ENCODE measurements at regions not wholly inside any gene's neighbourhood (a gene's known extent, or its start where the extent isn't known, plus 50 kb on each side); places are given as distances from the start of the nearest gene placed in this dataset.
A peak's percentile ranks its signal among the peaks of the same experiment; 100 is the strongest.

DNA sequence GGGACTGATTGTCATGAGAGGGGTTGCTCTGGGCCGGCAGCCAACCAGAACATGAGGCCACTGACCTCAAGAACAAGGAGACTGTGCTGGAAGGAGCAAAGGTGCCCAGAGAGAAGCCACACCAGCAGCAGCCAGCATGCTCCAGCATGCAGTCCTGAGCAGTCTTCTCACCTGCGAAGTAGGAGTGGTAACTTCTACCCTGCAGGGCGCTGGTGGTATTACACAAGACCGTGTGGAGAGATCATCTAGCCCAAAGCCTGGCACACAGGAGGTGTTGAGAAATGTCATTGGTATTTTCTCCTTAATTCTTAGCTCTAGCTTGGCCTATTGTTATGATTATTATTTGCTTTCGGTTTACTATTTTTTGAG lies 132.7 kb downstream of the TSN start:
- Histone ChIP-seq H3K4me1 (ENCODE audit: control insufficient read depth in 2 of 2, insufficient read depth in 2 of 2, low read length in 2 of 2) (no peaks in the 10 kb centered on the region), H3K9me3 (ENCODE audit: control insufficient read depth in 2 of 2, low read length in 2 of 2) (no peaks in the 10 kb centered on the region), H3K27me3 (ENCODE audit: control insufficient read depth in 2 of 2, insufficient read depth in 2 of 2, low read length in 2 of 2) (no peaks in the 10 kb centered on the region), H3K4me3 (ENCODE audit: low read length in 2 of 2) (no peak overlapping the region), H3K27ac (ENCODE audit: low read depth in 2 of 2, low read length in 2 of 2) (no peak overlapping the region), H3K9ac (ENCODE audit: low read depth in 1 of 2, low read length in 2 of 2) (no peak overlapping the region), H3K36me3 (ENCODE audit: control insufficient read depth in 2 of 2, insufficient read depth in 2 of 2, low read length in 2 of 2) (no peaks in the 10 kb centered on the region)

DNA sequence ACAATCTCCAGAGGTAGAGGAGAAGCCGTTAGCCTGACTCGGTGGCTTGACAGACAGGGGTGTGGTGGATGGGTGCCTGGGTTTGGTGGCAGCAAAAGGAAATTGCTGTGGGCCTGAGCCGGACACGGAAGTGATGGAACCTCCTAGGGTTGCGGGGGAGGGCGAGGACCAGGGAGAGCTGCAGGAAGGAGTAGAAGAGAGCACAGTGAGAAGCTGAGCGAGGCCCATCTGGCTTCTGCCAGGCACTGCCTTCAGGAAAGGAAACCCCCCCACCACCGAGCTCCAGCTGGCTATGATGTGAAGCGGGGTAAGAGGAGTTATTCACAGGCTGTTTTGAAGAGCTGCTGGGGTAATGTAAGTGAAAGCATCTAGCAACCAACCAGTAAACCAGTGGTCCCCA lies 134.6 kb downstream of the TSN start:
- Histone ChIP-seq H3K27ac (ENCODE audit: low read depth in 2 of 2, low read length in 2 of 2) (no peak overlapping the region), H3K36me3 (ENCODE audit: control insufficient read depth in 2 of 2, insufficient read depth in 2 of 2, low read length in 2 of 2) (no peaks in the 10 kb centered on the region), H3K9me3 (ENCODE audit: control insufficient read depth in 2 of 2, low read length in 2 of 2) (no peaks in the 10 kb centered on the region), H3K4me1 (ENCODE audit: control insufficient read depth in 2 of 2, insufficient read depth in 2 of 2, low read length in 2 of 2) (no peaks in the 10 kb centered on the region), H3K27me3 (ENCODE audit: control insufficient read depth in 2 of 2, insufficient read depth in 2 of 2, low read length in 2 of 2) (no peaks in the 10 kb centered on the region), H3K9ac (ENCODE audit: low read depth in 1 of 2, low read length in 2 of 2) (no peak overlapping the region), H3K4me3 (ENCODE audit: low read length in 2 of 2) (no peak overlapping the region)

DNA sequence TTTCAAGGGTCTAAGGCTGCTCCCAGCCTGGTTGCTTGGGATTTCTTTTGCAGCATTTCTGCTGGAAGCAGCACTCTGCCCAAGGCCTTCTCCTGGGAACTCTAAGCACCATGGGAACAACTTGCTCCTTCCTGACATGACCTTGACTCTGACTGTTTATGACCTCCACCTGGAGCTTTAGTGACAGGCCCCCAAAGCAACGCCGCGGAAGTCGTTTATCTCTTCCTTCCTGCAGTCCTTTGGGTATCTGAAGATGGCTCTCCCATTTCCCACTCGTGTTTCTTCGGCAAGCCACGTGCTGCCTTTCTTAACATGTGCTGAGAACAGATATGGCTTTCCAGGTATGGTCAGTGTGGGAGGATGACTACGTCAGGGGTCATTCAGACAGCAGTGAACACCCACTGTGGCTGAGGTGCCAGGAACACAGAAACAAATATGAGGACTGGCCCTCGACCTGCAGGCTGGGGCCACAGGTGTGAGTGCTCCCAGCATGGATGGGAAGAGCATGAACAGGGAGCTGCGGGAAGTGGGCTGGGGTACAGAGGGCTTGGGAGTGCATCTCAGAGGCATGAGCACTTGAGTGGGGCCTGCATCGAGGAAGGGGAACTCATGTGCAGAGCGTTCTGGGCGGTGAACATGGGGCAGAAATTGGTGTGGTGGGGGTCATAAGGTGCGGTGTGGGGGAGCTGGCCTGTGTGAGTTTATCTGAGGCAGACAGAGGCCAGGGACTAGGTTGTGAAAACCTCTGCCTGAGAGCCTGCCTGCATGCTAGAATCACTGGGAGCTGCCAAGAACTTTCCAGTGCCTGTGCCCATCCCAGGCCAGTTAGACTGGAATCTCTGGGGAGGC lies 140.5 kb downstream of the TSN start:
- Histone ChIP-seq H3K9ac (ENCODE audit: low read depth in 1 of 2, low read length in 2 of 2) (no peak overlapping the region), H3K27ac (ENCODE audit: low read depth in 2 of 2, low read length in 2 of 2) (no peak overlapping the region), H3K36me3 (ENCODE audit: control insufficient read depth in 2 of 2, insufficient read depth in 2 of 2, low read length in 2 of 2) (no peaks in the 10 kb centered on the region), H3K4me3 (ENCODE audit: low read length in 2 of 2) (no peak overlapping the region), H3K27me3 (ENCODE audit: control insufficient read depth in 2 of 2, insufficient read depth in 2 of 2, low read length in 2 of 2) (no peaks in the 10 kb centered on the region), H3K4me1 (ENCODE audit: control insufficient read depth in 2 of 2, insufficient read depth in 2 of 2, low read length in 2 of 2) (no peaks in the 10 kb centered on the region), H3K9me3 (ENCODE audit: control insufficient read depth in 2 of 2, low read length in 2 of 2) (no peaks in the 10 kb centered on the region)

DNA sequence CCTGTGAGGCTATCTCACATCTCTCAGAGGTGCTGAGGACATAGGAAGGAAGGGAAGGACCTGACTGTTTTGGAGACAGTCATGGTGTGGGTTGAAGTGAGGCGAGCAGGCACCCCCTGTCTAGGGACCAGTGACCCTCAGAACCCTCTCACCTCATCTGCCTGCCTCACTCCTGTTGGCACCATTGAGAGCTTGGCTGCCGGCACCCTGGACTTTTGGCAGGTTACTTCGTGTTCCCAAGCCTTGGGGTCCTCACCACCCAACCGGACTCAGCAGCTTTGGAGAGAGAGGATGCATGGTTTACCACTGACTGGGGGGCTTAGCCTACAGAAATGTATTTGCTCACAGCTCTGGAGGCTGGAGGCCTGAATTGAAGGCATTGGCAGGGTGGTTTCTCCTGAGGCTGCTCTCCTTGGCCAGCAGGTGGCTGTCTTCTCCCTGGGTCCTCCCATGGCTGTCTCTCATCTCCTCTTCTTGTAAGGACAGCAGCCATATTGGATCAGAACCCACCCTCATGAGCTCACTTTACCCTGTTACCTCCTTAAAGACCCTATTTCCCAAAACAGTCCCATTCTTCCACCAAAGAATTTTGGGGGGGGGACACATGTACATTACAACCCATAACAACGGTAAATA lies 142.0 kb downstream of the TSN start:
- no peaks in the 10 kb centered on the region for H3K27me3 ChIP-seq (ENCODE audit: control insufficient read depth in 2 of 2, insufficient read depth in 2 of 2, low read length in 2 of 2)

DNA sequence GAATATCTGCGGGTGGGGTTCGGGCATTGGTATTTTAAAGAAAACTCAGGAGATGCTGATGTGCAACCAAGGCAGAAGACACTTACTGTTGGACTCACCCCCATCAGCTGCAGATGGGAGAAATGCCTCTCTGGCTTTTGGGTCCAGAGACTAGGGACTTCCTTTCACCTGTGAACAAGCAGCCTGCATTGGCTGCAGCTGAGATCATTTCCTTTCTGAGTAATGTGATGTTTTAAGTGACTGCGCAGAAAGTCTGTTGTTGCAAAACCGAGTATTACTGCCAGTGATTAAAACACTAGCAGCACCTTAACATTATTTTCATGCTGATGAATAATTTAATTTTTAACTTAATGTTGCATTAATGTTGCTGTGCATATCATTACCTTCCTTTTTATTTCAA lies 143.0 kb downstream of the TSN start:
- Histone ChIP-seq H3K4me1 (ENCODE audit: control insufficient read depth in 2 of 2, insufficient read depth in 2 of 2, low read length in 2 of 2) (peaks cover 3 to 8% of the 10 kb centered on the region in 2 donors), H3K9me3 (ENCODE audit: control insufficient read depth in 2 of 2, low read length in 2 of 2) (no peaks in the 10 kb centered on the region), H3K36me3 (ENCODE audit: control insufficient read depth in 2 of 2, insufficient read depth in 2 of 2, low read length in 2 of 2) (no peaks in the 10 kb centered on the region), H3K27ac (ENCODE audit: low read depth in 2 of 2, low read length in 2 of 2) (no peak overlapping the region), H3K27me3 (ENCODE audit: control insufficient read depth in 2 of 2, insufficient read depth in 2 of 2, low read length in 2 of 2) (no peaks in the 10 kb centered on the region), H3K4me3 (ENCODE audit: low read length in 2 of 2) (no peak overlapping the region), H3K9ac (ENCODE audit: low read depth in 1 of 2, low read length in 2 of 2) (no peak overlapping the region)

More for the DNA sequence above, 142.0 kb downstream of the TSN start:
- Histone ChIP-seq H3K4me1 (ENCODE audit: control insufficient read depth in 2 of 2, insufficient read depth in 2 of 2, low read length in 2 of 2) (peaks cover 0 to under 1% of the 10 kb centered on the region in 2 donors), H3K9ac (ENCODE audit: low read depth in 1 of 2, low read length in 2 of 2) (no peak overlapping the region), H3K9me3 (ENCODE audit: control insufficient read depth in 2 of 2, low read length in 2 of 2) (no peaks in the 10 kb centered on the region), H3K27ac (ENCODE audit: low read depth in 2 of 2, low read length in 2 of 2) (no peak overlapping the region), H3K4me3 (ENCODE audit: low read length in 2 of 2) (no peak overlapping the region), H3K36me3 (ENCODE audit: control insufficient read depth in 2 of 2, insufficient read depth in 2 of 2, low read length in 2 of 2) (no peaks in the 10 kb centered on the region)

DNA sequence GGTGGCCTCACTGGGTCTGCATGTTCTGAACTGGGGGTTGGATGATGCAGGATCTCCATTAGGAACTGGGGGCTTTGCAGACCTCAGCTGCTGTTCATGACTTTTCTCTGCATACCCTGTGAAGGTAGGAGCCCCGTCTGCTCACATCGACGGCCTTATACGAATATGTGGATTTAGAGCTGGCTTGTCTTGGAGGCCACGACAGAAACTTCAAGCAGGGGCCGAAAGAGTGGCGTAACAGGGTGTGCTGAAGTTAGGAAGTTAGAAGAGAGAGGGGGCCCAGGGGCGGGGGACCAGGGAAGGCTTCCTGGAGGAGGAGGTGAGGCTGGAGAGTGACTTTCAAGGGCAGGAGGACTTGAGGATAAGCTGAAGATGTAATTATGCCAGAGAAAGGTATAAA lies 144.9 kb downstream of the TSN start:
- H3K9me3 ChIP-seq (ENCODE audit: control insufficient read depth in 2 of 2, low read length in 2 of 2), result no peaks in the 10 kb centered on the region
- no peak overlapping the region for H3K27ac ChIP-seq (ENCODE audit: low read depth in 2 of 2, low read length in 2 of 2)
- H3K27me3 ChIP-seq (ENCODE audit: control insufficient read depth in 2 of 2, insufficient read depth in 2 of 2, low read length in 2 of 2), result no peaks in the 10 kb centered on the region
- no peak overlapping the region for H3K4me3 ChIP-seq (ENCODE audit: low read length in 2 of 2)
- no peaks in the 10 kb centered on the region for H3K36me3 ChIP-seq (ENCODE audit: control insufficient read depth in 2 of 2, insufficient read depth in 2 of 2, low read length in 2 of 2)
- peaks cover 7 to 10% of the 10 kb centered on the region in 2 donors for H3K4me1 ChIP-seq (ENCODE audit: control insufficient read depth in 2 of 2, insufficient read depth in 2 of 2, low read length in 2 of 2)
- no peak overlapping the region for H3K9ac ChIP-seq (ENCODE audit: low read depth in 1 of 2, low read length in 2 of 2)

DNA sequence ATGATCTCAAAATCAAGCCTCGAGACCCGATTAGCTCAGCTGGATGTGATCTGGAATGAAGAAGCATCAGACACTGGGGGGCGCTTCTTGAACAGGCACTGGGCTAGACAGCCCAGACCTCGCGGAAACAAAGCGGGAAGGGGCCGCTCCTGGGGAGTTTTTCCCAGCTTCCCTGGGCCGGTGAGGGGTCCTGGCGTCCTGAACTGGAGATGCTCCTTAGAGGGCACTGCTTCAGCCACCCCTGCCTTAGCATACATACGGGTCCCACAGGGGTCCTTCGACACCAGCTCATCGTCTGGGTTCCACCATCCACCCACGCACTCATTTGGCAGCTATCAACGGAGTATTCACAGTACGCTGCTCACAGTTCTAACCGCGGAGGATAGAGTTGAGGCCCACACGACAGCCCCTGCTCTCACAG lies 146.7 kb downstream of the TSN start:
- Histone ChIP-seq H3K9ac (ENCODE audit: low read depth in 1 of 2, low read length in 2 of 2) (no peak overlapping the region), H3K9me3 (ENCODE audit: control insufficient read depth in 2 of 2, low read length in 2 of 2) (no peaks in the 10 kb centered on the region), H3K36me3 (ENCODE audit: control insufficient read depth in 2 of 2, insufficient read depth in 2 of 2, low read length in 2 of 2) (no peaks in the 10 kb centered on the region), H3K4me1 (ENCODE audit: control insufficient read depth in 2 of 2, insufficient read depth in 2 of 2, low read length in 2 of 2) (peaks cover 7 to 10% of the 10 kb centered on the region in 2 donors), H3K27ac (ENCODE audit: low read depth in 2 of 2, low read length in 2 of 2) (no peak overlapping the region), H3K4me3 (ENCODE audit: low read length in 2 of 2) (no peak overlapping the region), H3K27me3 (ENCODE audit: control insufficient read depth in 2 of 2, insufficient read depth in 2 of 2, low read length in 2 of 2) (no peaks in the 10 kb centered on the region)

DNA sequence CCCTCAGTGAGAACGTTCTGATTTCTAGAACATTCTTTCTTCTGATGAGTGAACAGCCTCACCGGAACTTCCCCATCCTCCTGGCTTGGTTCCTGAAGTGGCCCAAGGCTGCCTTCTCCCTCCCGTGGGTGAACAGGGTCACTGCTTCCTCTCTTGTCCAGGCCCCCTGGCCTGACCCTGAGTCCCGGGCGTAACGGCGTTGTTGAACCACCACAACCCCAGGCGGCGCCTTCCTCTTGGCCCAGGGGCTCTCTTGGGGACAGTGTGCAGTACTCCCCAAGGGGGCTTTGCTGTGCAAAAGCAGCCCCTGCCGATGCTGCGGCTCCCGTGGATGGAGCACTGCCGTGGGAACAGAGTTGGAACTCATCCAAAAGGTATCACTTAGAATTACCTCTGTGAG lies 147.2 kb downstream of the TSN start:
- no peak overlapping the region for H3K4me3 ChIP-seq (ENCODE audit: low read length in 2 of 2)

DNA sequence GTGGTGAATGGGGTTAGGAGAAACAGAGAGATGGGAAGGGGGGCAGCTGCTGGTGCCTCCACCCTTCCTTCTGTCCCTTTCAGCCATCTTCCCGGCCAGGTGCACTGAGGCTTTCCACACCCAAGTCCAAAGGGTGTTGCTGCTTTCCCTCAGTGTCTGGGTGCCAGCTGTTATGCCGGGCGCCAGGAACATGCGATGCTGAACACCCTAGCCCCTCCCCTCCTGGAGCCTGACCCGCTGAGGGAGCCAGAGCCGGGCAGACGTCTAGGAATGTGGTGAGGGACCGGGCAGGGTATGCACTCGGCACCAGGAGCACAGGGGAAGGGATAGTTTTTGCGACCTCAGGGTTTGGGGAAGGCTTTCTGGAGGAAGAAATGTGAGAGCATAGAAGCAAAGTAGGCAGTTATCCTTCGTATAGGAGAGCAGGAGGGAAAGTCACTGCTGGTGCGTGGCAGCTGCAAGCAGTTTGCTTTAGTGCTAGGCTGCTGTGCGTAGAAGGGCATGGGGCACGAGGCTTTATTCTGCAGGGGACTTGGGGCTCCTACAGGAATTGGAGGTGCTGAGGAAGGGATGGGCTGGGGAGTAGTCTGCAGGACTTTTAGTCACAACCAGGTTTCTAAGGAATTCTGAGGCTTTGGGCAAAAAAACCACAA lies 147.7 kb downstream of the TSN start:
- no peak overlapping the region for H3K9ac ChIP-seq (ENCODE audit: low read depth in 1 of 2, low read length in 2 of 2)
- H3K4me3 ChIP-seq (ENCODE audit: low read length in 2 of 2), result no peak overlapping the region
- peak overlapping the region in 1 of 2 donors; percentile 39 for H3K27ac ChIP-seq (ENCODE audit: low read depth in 2 of 2, low read length in 2 of 2)
- no peaks in the 10 kb centered on the region for H3K36me3 ChIP-seq (ENCODE audit: control insufficient read depth in 2 of 2, insufficient read depth in 2 of 2, low read length in 2 of 2)
- H3K9me3 ChIP-seq (ENCODE audit: control insufficient read depth in 2 of 2, low read length in 2 of 2), result no peaks in the 10 kb centered on the region
- H3K27me3 ChIP-seq (ENCODE audit: control insufficient read depth in 2 of 2, insufficient read depth in 2 of 2, low read length in 2 of 2), result no peaks in the 10 kb centered on the region
- H3K4me1 ChIP-seq (ENCODE audit: control insufficient read depth in 2 of 2, insufficient read depth in 2 of 2, low read length in 2 of 2), result peaks cover 7 to 10% of the 10 kb centered on the region in 2 donors

More for the DNA sequence above, 147.2 kb downstream of the TSN start:
- no peaks in the 10 kb centered on the region for H3K9me3 ChIP-seq (ENCODE audit: control insufficient read depth in 2 of 2, low read length in 2 of 2)
- H3K36me3 ChIP-seq (ENCODE audit: control insufficient read depth in 2 of 2, insufficient read depth in 2 of 2, low read length in 2 of 2), result no peaks in the 10 kb centered on the region
- H3K4me1 ChIP-seq (ENCODE audit: control insufficient read depth in 2 of 2, insufficient read depth in 2 of 2, low read length in 2 of 2), result peaks cover 7 to 10% of the 10 kb centered on the region in 2 donors
- peak overlapping the region in 1 of 2 donors; percentile 39 for H3K27ac ChIP-seq (ENCODE audit: low read depth in 2 of 2, low read length in 2 of 2)
- H3K27me3 ChIP-seq (ENCODE audit: control insufficient read depth in 2 of 2, insufficient read depth in 2 of 2, low read length in 2 of 2), result no peaks in the 10 kb centered on the region
- H3K9ac ChIP-seq (ENCODE audit: low read depth in 1 of 2, low read length in 2 of 2), result no peak overlapping the region

DNA sequence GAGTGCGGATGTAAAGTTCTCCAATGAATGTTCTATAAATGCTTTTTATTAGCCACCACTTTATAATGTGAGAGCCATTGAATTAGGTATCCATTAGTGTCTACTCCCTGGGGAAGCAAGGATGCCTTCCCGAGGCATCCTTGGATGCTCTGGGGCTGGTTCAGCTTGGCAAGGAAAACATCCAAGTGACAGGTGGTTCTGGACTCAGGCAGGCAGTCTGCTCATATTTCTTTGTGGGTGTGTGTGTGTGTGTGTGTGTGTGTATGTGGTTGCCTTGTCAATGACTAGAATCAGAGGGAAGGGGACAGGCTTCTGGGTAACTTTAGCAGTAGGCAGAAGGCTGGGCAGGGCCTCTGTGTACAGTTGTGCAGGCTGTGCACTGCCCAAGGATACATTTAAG lies 149.2 kb downstream of the TSN start:
- Histone ChIP-seq H3K9ac (ENCODE audit: low read depth in 1 of 2, low read length in 2 of 2) (no peak overlapping the region), H3K27me3 (ENCODE audit: control insufficient read depth in 2 of 2, insufficient read depth in 2 of 2, low read length in 2 of 2) (no peaks in the 10 kb centered on the region), H3K4me3 (ENCODE audit: low read length in 2 of 2) (no peak overlapping the region), H3K36me3 (ENCODE audit: control insufficient read depth in 2 of 2, insufficient read depth in 2 of 2, low read length in 2 of 2) (no peaks in the 10 kb centered on the region), H3K9me3 (ENCODE audit: control insufficient read depth in 2 of 2, low read length in 2 of 2) (no peaks in the 10 kb centered on the region), H3K27ac (ENCODE audit: low read depth in 2 of 2, low read length in 2 of 2) (no peak overlapping the region), H3K4me1 (ENCODE audit: control insufficient read depth in 2 of 2, insufficient read depth in 2 of 2, low read length in 2 of 2) (peaks cover 7 to 10% of the 10 kb centered on the region in 2 donors)
